Hematopoietic multipotent progenitor cell treated with erythropoietin and hydrocortisone succinate and interleukin-3 and kit ligand, for 6 days (in vitro differentiated cells): ENCODE measurements at regions not wholly inside any gene's neighbourhood (a gene's known extent, or its start where the extent isn't known, plus 50 kb on each side); places are given as distances from the start of the nearest gene placed in this dataset.
A peak's percentile ranks its signal among the peaks of the same experiment; 100 is the strongest.

Source experiments
- DNase-seq: peaks from one replicate; pipeline ENCODE4 v3.0.0-alpha.2; 2015

- DNase-seq: no peak
Observed at GRCh38 chr15:94098921-94099573, 132.3 kb upstream of the MCTP2 start.

GRCh38 chr15:94097552-94097951, 133.8 kb upstream of the MCTP2 start:
- DNase-seq: no peak

GRCh38 chr15:94094310-94094709, 137.1 kb upstream of the MCTP2 start:
- DNase-seq: no peak

GRCh38 chr15:94086341-94086740, 145.0 kb upstream of the MCTP2 start:
- DNase-seq: no peak

- no peak for DNase-seq
Observed at GRCh38 chr15:94083467-94084052, 147.8 kb upstream of the MCTP2 start.

GRCh38 chr15:94081829-94082228, 149.5 kb upstream of the MCTP2 start:
- no peak for DNase-seq

GRCh38 chr15:94080989-94081605, 150.3 kb upstream of the MCTP2 start:
- DNase-seq: no peak

GRCh38 chr15:94080416-94080815, 150.9 kb upstream of the MCTP2 start:
- DNase-seq: no peak

GRCh38 chr15:94079968-94080367, 151.4 kb upstream of the MCTP2 start:
- no peak for DNase-seq

- no peak for DNase-seq
Observed at GRCh38 chr15:94079459-94079858, 151.9 kb upstream of the MCTP2 start.

GRCh38 chr15:94077938-94078337, 153.4 kb upstream of the MCTP2 start:
- DNase-seq: no peak

- DNase-seq: no peak
Observed at GRCh38 chr15:94075349-94075748, 156.0 kb upstream of the MCTP2 start.

GRCh38 chr15:94070356-94071295, 160.7 kb upstream of the MCTP2 start:
- peak; percentile 5 for DNase-seq

- no peak for DNase-seq
Observed at GRCh38 chr15:94069844-94070243, 161.5 kb upstream of the MCTP2 start.

- no peak for DNase-seq
Observed at GRCh38 chr15:94066811-94067210, 164.6 kb upstream of the MCTP2 start.

- no peak for DNase-seq
Observed at GRCh38 chr15:94066046-94066445, 165.3 kb upstream of the MCTP2 start.

GRCh38 chr15:94064676-94065313, 166.6 kb upstream of the MCTP2 start:
- no peak for DNase-seq

GRCh38 chr15:94061041-94061440, 170.3 kb upstream of the MCTP2 start:
- DNase-seq: no peak

GRCh38 chr15:94059013-94059587, 172.3 kb upstream of the MCTP2 start:
- DNase-seq: no peak

- DNase-seq: no peak
Observed at GRCh38 chr15:94057305-94057704, 174.1 kb upstream of the MCTP2 start.

GRCh38 chr15:94056314-94056713, 175.0 kb upstream of the MCTP2 start:
- DNase-seq: no peak

- DNase-seq: no peak
Observed at GRCh38 chr15:94053626-94054025, 177.7 kb upstream of the MCTP2 start.

GRCh38 chr15:94052711-94053110, 178.7 kb upstream of the MCTP2 start:
- no peak for DNase-seq
